Activated effector memory CD4-positive, alpha-beta T cell treated with anti-CD3 and anti-CD28 coated beads, Interleukin-2, amount 50 U/mL, for 16 hours (primary cell): ENCODE measurements at regions not wholly inside any gene's neighbourhood (a gene's known extent, or its start where the extent isn't known, plus 50 kb on each side); places are given as distances from the start of the nearest gene placed in this dataset.

Source experiments
- DNase-seq: peaks from one replicate; pipeline ENCODE4 v3.0.0-alpha.2; 2020

- DNase-seq: no peak
These were observed 329.8 kb upstream of the RASGRP1 start for GRCh38 chr15:38894243-38894948.

DNA sequence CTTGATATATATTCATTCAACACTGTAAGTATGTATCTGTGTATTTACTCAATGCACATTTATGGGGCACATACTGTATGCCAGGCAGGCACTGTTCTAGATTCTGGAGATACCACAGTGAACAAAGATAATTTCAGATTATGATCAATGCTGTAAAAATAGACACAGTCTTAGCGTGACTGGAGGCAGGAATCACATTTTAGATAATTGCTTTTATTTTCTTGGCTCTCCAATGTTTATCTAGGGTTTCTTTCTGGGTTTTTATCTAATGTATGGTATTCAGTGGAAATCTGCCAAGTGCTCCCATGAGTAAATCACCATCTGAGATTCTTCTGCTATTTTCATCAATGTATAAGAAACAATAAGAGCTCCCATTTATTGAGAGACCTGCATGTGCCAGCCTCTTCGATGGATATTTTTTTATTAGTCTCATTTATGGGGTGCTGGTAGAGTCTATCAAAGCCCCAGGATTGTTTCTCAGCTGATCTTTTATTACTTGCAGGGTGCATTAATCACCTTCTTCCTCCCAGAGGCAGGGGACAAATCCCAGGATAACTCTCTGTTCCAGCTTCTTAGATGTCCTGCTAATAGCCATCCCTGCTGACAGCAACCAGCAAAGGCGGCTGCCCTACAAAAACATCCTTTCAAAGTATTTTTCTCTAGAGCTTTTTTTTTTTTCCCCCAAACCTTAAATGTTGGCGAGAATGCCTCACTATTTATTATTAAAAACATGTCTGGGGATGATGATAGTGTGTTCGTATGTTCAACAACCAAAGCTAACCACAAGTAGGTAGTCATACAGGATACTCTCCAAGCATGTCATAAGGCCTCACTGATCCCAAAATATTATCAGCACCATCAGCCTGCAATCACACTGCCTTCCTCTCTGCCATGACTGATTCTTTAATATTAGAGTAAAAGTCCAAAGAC is 331.0 kb upstream of the RASGRP1 start:
- no peak for DNase-seq

- DNase-seq: no peak
These were observed 332.0 kb upstream of the RASGRP1 start for GRCh38 chr15:38896647-38897046.

- DNase-seq: no peak
These were observed 332.9 kb upstream of the RASGRP1 start for GRCh38 chr15:38897551-38897950.

DNA sequence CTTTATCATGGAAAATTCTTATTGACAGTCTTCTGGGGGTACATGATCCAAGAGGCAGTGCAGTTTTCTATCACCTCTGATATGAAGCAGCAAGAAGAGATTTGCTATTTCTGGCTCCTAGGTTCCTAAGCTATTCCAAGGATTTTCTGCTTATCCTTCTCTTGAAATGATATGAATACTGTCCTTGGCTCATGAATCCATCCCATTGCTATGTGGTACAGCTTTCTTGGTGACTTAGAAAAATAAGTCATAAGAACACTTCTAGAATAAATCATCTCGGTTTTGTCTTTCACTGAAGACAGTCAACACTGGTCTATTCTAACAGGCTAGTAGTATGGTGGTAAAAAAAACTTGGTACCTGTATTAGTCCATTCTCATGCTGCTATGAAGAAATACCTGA is 333.6 kb upstream of the RASGRP1 start:
- DNase-seq: no peak

DNA sequence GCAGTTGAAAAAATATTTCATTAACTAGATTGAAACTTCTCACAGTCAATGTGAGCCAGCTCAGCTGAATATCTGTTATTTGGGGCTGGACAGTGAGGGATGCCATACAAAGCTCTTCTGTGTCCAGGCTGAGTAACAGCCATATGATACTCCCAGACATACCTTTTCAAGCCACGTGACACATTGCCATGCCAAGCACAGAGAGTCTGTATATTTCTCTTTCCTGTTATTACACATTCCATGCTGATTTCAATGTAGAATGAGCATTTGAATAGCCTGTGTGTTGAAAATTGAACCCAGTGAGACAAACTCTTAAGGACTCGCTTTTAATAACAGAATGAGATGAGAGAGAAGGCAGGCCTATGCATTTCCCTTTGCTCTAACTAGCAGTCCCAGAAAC is 334.7 kb upstream of the RASGRP1 start:
- DNase-seq: no peak

DNA sequence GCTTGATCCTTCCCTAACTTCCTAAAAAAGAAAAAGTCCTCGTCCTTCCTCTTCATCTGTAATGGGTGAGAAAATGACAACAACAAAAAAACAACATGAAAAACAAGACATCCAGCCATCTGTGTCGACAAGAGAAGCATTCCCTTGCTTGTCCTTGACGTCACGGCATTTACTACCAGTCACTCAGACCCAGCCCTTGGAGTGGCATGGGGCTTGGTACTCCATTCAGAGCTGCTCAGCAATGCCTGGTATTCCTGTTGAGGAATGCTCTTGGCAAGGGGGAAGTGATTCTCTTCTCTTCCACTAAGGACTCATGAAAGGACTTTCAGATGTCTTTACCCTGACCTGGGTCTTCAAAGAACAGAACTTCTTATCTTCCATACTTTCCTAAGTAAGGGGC is 339.7 kb upstream of the RASGRP1 start:
- no peak for DNase-seq

- no peak for DNase-seq
These were observed 341.0 kb upstream of the RASGRP1 start for GRCh38 chr15:38905632-38906031.

- no peak for DNase-seq
These were observed 356.4 kb upstream of the RASGRP1 start for GRCh38 chr15:38920966-38921365.

GRCh38 chr15:38921471-38921870 is 356.9 kb upstream of the RASGRP1 start:
- no peak for DNase-seq

DNA sequence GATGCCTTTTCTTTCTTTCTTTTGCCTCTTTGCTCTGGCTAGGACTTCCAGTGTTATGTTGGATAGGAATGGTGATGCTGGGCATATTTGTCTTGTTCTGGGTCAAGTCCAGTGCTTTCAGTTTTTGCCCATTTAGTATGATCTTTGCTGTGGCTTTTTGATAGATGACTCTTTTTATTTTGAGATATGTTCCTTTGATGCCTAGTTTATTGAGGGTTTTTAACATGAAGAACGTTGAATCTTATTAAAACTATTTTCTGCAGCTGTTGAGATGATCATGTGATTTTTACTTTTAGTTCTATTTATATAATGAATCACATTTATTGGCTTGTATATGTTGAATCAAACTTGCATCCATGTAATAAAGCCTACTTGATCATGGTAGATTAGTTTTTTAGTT is 363.8 kb upstream of the RASGRP1 start:
- DNase-seq: no peak

DNA sequence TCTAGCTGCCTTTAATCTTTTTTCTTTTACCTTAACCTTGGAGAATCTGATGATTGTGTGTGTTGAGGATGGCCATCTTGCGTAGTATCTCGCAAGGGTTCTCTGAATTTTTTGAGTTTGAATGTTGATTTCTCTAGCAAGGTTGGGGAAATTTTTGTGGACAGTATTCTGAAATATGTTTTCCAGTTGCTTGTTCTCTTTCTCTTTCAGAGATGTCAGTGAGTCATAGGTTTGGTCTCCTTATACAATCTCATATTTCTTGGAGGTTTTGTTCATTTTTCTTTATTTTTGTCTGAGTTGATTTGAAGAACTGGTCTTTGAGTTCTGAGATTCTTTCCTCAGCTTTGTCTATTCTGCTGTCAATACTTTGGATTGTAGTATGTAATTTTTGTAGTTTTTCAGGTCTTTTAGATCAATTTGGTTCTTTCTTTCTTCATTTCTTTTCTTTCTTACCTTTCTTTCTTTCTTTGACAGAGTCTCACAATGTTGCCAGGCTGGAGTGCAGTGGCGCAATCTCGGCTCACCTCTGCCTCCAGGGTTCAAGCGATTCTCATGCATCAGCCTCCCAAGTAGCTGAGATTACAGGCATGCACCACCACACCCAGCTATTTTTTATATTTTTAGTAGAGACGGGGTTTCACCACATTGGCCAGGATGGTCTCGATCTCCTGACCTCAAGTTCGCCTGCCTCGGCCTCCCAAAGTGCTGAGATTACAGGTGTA is 366.4 kb upstream of the RASGRP1 start:
- no peak for DNase-seq

DNA sequence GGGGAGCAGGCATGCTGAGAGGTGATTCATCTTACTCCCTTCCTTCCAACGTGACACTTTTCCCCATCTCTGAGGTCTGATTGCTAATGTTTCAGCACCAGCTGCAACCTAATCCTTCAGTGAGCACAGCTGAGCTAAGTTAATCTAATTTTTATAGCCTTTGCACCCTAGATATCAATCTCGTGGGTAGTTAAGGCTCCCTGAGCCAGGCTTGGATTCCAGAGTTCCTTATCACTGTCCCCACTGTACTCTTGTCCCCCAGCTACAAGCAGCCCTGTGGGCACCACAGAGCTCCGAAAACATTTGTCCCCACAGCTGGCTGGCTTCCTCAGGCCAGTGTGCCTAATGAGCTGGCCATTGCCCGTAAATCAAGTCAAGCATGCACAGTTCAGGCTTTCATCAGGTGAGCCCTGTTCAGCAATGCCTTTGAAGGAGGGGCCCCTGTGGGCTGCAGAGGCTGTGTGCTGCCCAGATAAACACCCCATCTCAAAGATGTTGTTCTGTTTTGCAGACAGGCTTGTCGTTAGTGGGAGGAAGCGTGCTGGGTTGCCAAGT is 376.9 kb upstream of the RASGRP1 start:
- DNase-seq: no peak

GRCh38 chr15:38944536-38944935 is 379.9 kb upstream of the RASGRP1 start:
- DNase-seq: no peak

DNA sequence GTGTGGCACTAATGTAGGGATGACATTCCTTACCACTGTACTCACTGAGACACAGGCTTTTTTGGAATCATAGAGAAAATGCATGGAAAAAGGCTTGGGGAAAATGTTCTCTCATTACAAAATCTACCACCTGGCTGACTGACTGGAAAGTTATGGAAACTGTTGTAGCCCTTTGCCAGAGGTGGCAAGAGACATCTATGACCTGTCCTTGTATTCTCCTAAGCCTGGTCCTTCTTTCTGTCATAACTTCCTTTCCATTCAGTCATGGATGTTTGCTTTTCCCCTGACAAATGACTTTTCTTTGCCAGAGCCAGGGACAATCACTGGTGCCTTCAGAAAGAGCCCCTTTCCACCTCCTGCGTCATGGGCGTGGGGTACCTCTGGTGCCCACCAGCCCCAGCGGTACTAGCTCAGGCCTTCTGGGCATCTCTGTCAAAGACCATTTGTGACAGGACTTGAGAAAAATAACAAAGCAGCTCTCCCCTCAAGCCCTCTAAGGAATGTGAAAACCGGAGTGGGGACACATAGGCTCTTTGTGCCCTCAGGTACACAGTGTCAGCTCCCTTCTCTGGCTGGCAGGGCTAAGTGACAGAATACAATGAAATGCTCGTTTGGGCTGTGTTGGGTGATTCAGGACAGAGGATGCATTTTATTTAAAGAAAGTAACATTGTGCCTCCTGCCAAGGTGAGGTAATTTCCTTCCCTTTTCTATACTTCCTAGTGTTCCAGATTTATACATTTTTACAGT is 381.1 kb upstream of the RASGRP1 start:
- no peak for DNase-seq

DNA sequence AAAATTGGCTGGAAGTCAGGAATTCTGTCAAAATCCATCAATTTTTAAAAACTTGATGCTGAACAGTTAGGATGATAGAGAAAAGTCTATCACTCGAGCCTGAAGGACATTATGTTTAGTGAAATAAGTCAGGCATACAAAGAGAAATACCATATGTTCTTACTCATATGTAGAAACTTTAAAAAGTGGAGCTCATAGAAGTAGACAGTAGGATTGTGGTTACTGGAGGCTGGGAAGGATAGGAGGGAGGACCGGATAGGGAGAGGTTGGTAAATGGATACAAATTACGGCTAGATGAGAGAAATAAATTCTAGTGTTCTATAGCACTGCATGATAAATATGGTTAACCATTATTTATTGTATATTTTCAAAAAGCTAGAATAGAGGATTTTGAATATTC is 389.5 kb upstream of the RASGRP1 start:
- DNase-seq: no peak

- no peak for DNase-seq
These were observed 396.8 kb upstream of the RASGRP1 start for GRCh38 chr15:38961456-38961855.

DNA sequence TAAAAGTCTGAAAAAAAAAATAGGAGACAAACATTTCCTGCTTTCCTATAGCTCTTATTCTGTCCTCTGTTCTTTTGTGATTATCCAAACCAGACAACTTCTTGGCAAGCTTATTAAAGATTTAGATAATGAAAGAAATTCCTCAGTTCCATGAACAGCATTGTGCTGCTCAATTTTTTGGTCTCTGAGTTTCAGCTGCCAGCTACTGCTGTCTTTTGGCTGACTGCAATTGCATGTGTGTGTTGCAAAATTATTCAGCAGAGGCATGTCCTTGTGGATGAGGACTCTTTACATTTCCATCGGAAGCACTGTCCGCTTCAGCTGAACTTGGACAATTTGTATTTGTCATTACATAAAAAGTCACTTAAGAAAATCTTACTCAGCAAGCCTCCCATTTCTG is 397.3 kb upstream of the RASGRP1 start:
- DNase-seq: no peak

- DNase-seq: no peak
These were observed 408.2 kb upstream of the RASGRP1 start for GRCh38 chr15:38972831-38973230.

DNA sequence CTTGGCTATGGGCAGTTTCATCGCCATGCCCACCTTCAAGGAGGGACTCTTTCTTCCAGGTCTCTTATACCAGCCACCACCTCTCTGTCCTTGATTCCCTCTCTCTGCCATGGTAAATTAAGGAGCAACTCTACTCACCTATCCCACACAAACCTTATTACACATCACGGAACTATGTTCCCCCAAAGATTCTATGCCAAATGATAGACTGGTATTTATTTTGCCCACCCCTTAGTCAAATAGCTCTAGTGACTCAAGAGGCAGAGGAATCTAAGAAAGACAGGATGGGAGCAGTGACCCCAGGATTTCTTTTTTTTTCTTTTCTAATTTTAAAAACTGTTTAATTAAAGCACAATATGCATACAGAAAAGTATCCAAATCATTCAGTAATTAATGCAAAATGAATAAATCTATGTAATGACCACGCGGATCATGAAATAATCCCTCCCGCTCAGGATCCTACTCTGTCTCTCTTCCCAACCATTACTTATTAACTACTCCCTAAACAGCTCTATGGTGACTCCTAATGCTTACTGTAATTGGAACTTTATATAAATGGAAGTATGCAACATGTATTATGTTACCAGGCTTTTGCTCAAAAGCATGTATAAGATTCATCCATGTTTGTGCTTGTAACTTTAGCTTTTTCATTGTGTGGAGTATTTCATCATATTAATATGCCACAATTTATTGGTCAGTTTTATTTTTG is 410.8 kb upstream of the RASGRP1 start:
- DNase-seq: no peak

DNA sequence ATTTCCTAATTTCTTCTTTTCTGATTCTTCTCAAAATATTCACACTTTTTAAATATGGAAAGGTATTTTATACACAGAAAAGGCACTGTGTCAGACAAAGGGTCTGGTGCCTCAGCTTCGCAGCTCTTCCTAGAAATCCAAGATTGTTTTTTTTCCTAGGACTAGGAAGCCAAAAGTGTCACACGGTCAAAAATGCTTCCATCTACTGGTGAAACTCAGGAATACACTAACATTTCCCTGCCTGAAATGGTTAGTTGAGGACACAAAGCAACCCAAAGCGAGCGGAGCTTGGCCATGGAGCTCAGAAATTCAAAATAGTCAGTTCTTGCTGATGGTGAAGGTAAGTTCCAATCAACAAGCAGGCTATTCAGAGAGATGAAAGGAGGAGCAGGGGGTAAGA is 426.5 kb upstream of the RASGRP1 start:
- no peak for DNase-seq

GRCh38 chr15:38991701-38992100 is 427.1 kb upstream of the RASGRP1 start:
- DNase-seq: no peak
